Mesodermal cell (in vitro differentiated cells): ENCODE measurements at regions not wholly inside any gene's neighbourhood (a gene's known extent, or its start where the extent isn't known, plus 50 kb on each side); places are given as distances from the start of the nearest gene placed in this dataset.

ENCODE experiments used
- H3K27ac ChIP-seq: 2 replicates; pipeline ENCODE4 v1.7.0; 2013; ENCODE audit warnings: mild to moderate bottlenecking, low read depth, low read length, moderate library complexity; ENCODE audit not compliant: severe bottlenecking
- H3K36me3 ChIP-seq: 2 replicates; pipeline ENCODE4 v1.7.1; 2013; ENCODE audit warnings: mild to moderate bottlenecking, low read length, moderate library complexity; ENCODE audit not compliant: control insufficient read depth, insufficient read depth
- H3K4me1 ChIP-seq: one replicate; pipeline ENCODE4 v1.7.1; 2013; ENCODE audit warnings: mild to moderate bottlenecking, low read length; ENCODE audit not compliant: insufficient read depth, control insufficient read depth, poor library complexity, severe bottlenecking
- H3K4me3 ChIP-seq: 2 replicates; pipeline ENCODE4 v1.7.0; 2013; ENCODE audit warnings: low read length, control low read depth, mild to moderate bottlenecking; ENCODE audit not compliant: insufficient read depth, poor library complexity, severe bottlenecking; ENCODE audit errors: extremely low read depth
- H3K9me3 ChIP-seq: 2 replicates; pipeline ENCODE4 v1.7.1; 2013; ENCODE audit warnings: mild to moderate bottlenecking, low read length, moderate library complexity; ENCODE audit not compliant: control insufficient read depth
- WGBS, 2 experiments: methylation state at CpG; one replicate each; pipeline ENCODE4 v1.1.5; 2013; ENCODE audit warnings: missing lambda C conversion rate in 2 of 2; ENCODE audit not compliant: insufficient coverage in 2 of 2; 5-methylcytosine and 5-hydroxymethylcytosine counted together

GRCh38 chr6:132936646-132937045, 122.3 kb downstream of the RPS12 start:
- H3K9me3 ChIP-seq: no peaks in the 10 kb centered on the region
- H3K4me1 ChIP-seq: peaks cover 7% of the 10 kb centered on the region
- H3K27ac ChIP-seq: no peak overlapping the region
- no peak overlapping the region for H3K4me3 ChIP-seq
- WGBS, 2 experiments: no CpG with 5 or more reads among the region's 2 CpGs
- no peaks in the 10 kb centered on the region for H3K36me3 ChIP-seq

DNA sequence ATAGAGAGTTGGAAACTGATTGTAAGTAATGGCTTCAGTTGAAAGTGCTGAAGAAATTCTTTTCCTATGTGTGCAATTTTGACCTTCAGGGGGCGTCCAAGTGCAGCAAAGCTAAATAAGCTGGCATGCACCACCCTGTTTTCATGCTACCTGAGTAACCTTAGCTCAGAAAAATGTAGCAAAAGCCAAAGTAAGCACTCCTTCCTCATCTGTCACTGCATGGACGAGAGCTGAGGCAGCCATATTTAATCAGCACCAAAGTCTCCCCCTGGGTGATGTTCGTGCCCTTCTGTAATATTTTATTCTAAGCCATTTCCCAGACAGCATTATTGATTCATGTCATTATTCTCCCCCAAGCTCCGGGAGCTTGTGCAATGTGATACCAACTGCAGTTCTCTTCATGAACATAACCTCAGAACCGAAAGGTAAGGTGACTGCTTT, 123.1 kb downstream of the RPS12 start:
- WGBS, 2 experiments: 41 to 50% methylated on average over 4 of the region's 5 CpGs
- Histone ChIP-seq H3K9me3 (no peaks in the 10 kb centered on the region), H3K36me3 (no peaks in the 10 kb centered on the region), H3K27ac (no peak overlapping the region), H3K4me3 (no peak overlapping the region), H3K4me1 (peaks cover 7% of the 10 kb centered on the region)

DNA sequence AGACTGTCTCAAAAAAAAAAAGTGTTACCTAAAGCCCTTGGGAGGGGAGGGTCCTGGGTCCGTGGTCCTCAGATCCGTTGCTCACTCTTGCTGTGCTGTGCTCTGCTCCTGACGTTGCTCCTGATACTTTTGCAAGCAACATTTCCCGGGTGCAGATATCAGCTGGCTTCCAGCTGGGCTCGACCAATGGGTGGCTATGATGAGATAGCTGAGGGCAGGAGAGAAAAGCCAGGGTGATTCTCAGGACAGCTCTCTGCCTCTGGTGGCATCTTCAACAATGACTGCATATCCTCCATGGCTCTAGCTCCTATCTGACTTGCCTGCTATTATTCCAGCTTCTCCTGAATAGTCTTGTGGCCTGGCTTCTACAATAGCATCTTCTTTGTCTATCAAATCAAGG, 134.5 kb downstream of the RPS12 start:
- H3K27ac ChIP-seq: no peak overlapping the region
- WGBS, 2 experiments: 72 to 88% methylated on average over 5 of the region's 5 CpGs
- H3K9me3 ChIP-seq: no peaks in the 10 kb centered on the region
- H3K4me3 ChIP-seq: no peak overlapping the region
- no peaks in the 10 kb centered on the region for H3K4me1 ChIP-seq
- no peaks in the 10 kb centered on the region for H3K36me3 ChIP-seq

DNA sequence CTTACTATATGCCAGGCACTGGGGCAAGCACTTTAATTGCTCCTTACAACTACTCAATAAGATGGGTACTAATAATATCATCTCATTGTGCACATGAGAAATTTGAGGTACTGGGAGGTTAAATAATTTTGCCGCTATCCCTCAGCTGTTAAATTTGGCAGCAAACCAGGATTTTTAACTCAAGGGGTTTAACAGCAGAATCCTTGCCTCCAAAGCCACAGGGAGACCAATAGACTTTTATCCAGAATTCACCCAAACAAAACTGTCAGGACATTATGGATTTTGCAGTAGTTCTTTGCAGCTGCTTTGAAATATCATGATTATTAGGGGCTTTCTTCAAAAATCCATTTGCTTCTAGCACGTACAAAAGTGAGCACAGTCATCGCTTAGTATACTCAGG, 136.2 kb downstream of the RPS12 start:
- 100% methylated on average over 2 of the region's 3 CpGs; no CpG with 5 or more reads in 1 of the 2 experiments for WGBS, 2 experiments
- Histone ChIP-seq H3K4me1 (no peaks in the 10 kb centered on the region), H3K27ac (no peak overlapping the region), H3K36me3 (no peaks in the 10 kb centered on the region), H3K4me3 (no peak overlapping the region), H3K9me3 (no peaks in the 10 kb centered on the region)

DNA sequence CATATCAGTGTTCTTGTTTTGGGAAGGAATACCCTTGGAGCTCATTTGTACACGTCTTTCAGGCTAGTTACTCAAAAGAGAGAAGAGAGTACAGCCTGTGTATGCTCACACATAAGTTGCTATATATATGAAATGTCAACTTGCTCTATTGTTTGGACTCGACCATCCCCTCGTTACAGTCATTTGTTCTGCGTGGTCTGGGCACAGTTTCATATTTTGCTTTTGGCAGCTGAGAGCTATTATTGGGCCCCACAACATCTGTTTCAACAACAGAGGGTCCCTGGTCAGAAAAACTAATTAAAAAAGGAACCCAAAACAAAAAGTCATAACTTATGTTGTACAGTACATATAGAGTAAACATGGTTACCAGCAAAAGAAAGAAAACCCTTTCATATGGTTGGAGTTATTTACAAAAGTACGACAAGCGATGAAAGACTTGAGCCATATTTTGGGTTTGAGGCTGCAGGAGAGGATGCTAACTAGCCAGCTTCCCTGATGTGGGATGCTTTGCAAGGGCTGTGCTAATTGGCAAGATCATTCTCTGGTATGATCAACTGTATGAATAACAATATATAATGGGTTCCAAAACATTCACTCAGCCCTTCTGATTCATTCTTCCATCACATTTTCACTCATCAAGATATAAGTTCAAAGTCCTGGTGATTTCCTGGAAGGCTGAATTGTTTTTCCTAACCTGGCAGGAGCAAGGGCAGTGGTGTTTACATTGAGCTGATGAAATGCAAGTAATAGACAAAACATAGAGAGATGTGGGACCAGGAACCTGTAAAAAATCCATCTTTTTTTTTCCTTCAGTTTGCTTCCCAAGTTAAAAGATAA, 137.9 kb downstream of the RPS12 start:
- Histone ChIP-seq H3K9me3 (no peaks in the 10 kb centered on the region), H3K4me1 (no peaks in the 10 kb centered on the region), H3K36me3 (no peaks in the 10 kb centered on the region), H3K27ac (no peak overlapping the region), H3K4me3 (no peak overlapping the region)
- WGBS, 2 experiments: 83 to 100% methylated on average over 4 to 6 of the region's 6 CpGs

DNA sequence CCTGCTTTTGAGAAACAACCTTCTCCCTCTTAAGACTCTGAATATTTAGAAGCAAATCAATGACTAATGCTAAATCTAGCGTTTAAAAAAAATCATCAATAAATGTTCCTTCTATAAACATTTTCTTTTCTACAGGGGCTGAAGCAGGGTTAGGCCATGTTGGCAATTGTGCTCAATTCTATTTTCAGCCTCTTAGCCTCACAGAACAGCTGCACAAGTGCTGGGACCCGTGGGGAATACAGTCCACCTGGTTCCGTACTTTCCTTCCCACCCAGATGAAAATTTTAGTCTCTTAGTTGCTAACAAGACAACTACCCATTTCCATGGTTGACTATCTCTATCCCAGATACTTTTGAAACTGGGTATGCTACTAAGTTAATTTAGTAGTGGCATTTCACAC, 138.6 kb downstream of the RPS12 start:
- Histone ChIP-seq H3K9me3 (no peaks in the 10 kb centered on the region), H3K36me3 (no peaks in the 10 kb centered on the region), H3K27ac (no peak overlapping the region), H3K4me3 (no peak overlapping the region), H3K4me1 (no peaks in the 10 kb centered on the region)
- WGBS, 2 experiments: 79 to 93% methylated on average over 2 of the region's 3 CpGs

- H3K4me3 ChIP-seq: no peak overlapping the region
- no peaks in the 10 kb centered on the region for H3K36me3 ChIP-seq
- WGBS, 2 experiments: 89 to 91% methylated on average over 6 of the region's 9 CpGs
- H3K9me3 ChIP-seq: no peaks in the 10 kb centered on the region
- no peak overlapping the region for H3K27ac ChIP-seq
- H3K4me1 ChIP-seq: no peaks in the 10 kb centered on the region
Observed at GRCh38 chr6:132954222-132954621, 139.9 kb downstream of the RPS12 start.

- no peaks in the 10 kb centered on the region for H3K9me3 ChIP-seq
- WGBS, 2 experiments: 78 to 86% methylated on average over 2 to 4 of the region's 5 CpGs
- no peaks in the 10 kb centered on the region for H3K36me3 ChIP-seq
- no peak overlapping the region for H3K4me3 ChIP-seq
- no peak overlapping the region for H3K27ac ChIP-seq
- H3K4me1 ChIP-seq: no peaks in the 10 kb centered on the region
Observed at GRCh38 chr6:132954936-132955335, 140.6 kb downstream of the RPS12 start.

DNA sequence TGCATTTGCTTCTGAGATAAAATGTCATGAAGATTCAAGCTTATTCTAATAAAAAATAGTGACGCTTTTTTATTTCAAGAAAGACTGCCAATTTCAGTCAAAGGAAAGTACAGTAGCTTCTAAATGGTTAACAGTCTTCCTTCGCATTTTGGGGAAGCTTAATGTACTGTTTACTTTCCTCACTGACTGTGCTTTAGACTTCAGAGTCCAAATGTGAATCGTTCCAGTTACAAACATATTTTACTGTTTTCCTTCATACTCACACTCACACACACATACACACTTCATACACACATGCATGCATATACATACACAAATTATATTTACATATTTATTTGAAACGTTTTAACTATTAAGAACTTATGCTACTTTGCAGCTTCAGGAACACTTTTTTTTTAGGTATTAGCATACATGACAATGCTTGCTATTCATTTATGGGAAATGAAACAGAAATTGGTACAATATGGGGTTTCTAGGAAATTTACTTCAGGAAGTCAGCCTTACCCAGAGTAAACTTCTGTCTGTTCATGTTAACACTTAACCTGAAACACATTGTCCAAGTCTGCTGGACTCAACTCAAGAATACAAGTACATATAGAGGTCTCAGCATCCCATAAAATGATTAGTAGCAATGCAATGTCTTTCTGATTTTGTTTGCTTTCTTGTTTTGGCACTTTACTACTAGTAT, 145.4 kb downstream of the RPS12 start:
- WGBS, 2 experiments: 90 to 97% methylated on average over 2 to 3 of the region's 4 CpGs
- H3K9me3 ChIP-seq: no peaks in the 10 kb centered on the region
- no peak overlapping the region for H3K27ac ChIP-seq
- H3K4me3 ChIP-seq: no peak overlapping the region
- H3K4me1 ChIP-seq: peaks cover 7% of the 10 kb centered on the region
- H3K36me3 ChIP-seq: no peaks in the 10 kb centered on the region

DNA sequence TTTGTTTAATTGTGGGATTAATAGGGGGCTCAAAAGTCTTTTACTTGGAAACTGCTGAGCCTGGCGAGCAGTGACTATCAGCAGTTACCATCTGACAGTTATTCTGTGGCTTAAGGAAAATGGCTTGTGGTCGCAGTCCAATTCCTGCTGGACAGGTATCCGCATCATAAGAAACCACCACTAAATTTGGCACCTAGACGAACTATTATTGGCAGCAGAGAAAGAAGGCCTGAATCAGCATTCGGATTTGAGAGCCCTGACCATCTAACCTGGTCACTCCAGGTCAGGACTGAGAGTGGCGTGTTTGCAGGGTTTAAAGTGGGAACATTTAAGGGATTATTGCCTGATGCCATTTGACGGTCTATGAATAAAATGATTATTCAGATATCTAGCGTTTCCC, 146.4 kb downstream of the RPS12 start:
- no peak overlapping the region for H3K4me3 ChIP-seq
- no peak overlapping the region for H3K27ac ChIP-seq
- peaks cover 7% of the 10 kb centered on the region for H3K4me1 ChIP-seq
- no peaks in the 10 kb centered on the region for H3K36me3 ChIP-seq
- 58 to 100% methylated on average over 3 to 5 of the region's 8 CpGs for WGBS, 2 experiments
- no peaks in the 10 kb centered on the region for H3K9me3 ChIP-seq

- Histone ChIP-seq H3K36me3 (no peaks in the 10 kb centered on the region), H3K4me3 (no peak overlapping the region), H3K27ac (no peak overlapping the region), H3K9me3 (no peaks in the 10 kb centered on the region), H3K4me1 (peaks cover 7% of the 10 kb centered on the region)
- WGBS, 2 experiments: 77 to 85% methylated on average over 3 of the region's 4 CpGs
Observed at GRCh38 chr6:132961122-132961521, 146.8 kb downstream of the RPS12 start.
